GM19452 (cell line): ENCODE measurements at regions not wholly inside any gene's neighbourhood (a gene's known extent, or its start where the extent isn't known, plus 50 kb on each side); places are given as distances from the start of the nearest gene placed in this dataset.

ENCODE experiments used
- ATAC-seq: cut with Tn5 transposase; IDR thresholded peaks from one replicate; pipeline ENCODE4 v1.9.1; 2021; ENCODE audit not compliant: unreplicated experiment

GRCh38 chr2:81235601-81236000 is 931.0 kb upstream of the LRRTM1 start:
- ATAC-seq: no peak

- ATAC-seq: no peak
Measured at GRCh38 chr2:81234711-81235110, 930.2 kb upstream of the LRRTM1 start.

- ATAC-seq: no peak
Measured at GRCh38 chr2:81225756-81226155, 921.2 kb upstream of the LRRTM1 start.

- ATAC-seq: no peak
Measured at GRCh38 chr2:81213598-81213997, 909.0 kb upstream of the LRRTM1 start.

- ATAC-seq: no peak
Measured at GRCh38 chr2:81206216-81206615, 901.7 kb upstream of the LRRTM1 start.

GRCh38 chr2:81196933-81197628 is 892.5 kb upstream of the LRRTM1 start:
- ATAC-seq: no peak

GRCh38 chr2:81196383-81196851 is 891.9 kb upstream of the LRRTM1 start:
- no peak for ATAC-seq

- ATAC-seq: no peak
Measured at GRCh38 chr2:81195774-81196382, 891.3 kb upstream of the LRRTM1 start.

- ATAC-seq: no peak
Measured at GRCh38 chr2:81195017-81195773, 890.6 kb upstream of the LRRTM1 start.

- no peak for ATAC-seq
Measured at GRCh38 chr2:81194581-81194980, 890.0 kb upstream of the LRRTM1 start.

- no peak for ATAC-seq
Measured at GRCh38 chr2:81194176-81194575, 889.6 kb upstream of the LRRTM1 start.

GRCh38 chr2:81181845-81182244 is 877.3 kb upstream of the LRRTM1 start:
- ATAC-seq: no peak

- no peak for ATAC-seq
Measured at GRCh38 chr2:81171447-81171846, 866.9 kb upstream of the LRRTM1 start.

GRCh38 chr2:81163583-81163982 is 859.0 kb upstream of the LRRTM1 start:
- no peak for ATAC-seq

GRCh38 chr2:81158505-81158904 is 854.0 kb upstream of the LRRTM1 start:
- ATAC-seq: no peak

GRCh38 chr2:81148323-81148722 is 843.8 kb upstream of the LRRTM1 start:
- ATAC-seq: no peak

- no peak for ATAC-seq
Measured at GRCh38 chr2:81136296-81136695, 831.7 kb upstream of the LRRTM1 start.

GRCh38 chr2:81097361-81097760 is 792.8 kb upstream of the LRRTM1 start:
- no peak for ATAC-seq

- ATAC-seq: no peak
Measured at GRCh38 chr2:81093031-81093430, 788.5 kb upstream of the LRRTM1 start.

- no peak for ATAC-seq
Measured at GRCh38 chr2:81087646-81088045, 783.1 kb upstream of the LRRTM1 start.

- ATAC-seq: no peak
Measured at GRCh38 chr2:81084101-81084500, 779.5 kb upstream of the LRRTM1 start.

GRCh38 chr2:81078631-81079030 is 774.1 kb upstream of the LRRTM1 start:
- no peak for ATAC-seq
